Panc1 (cell line): ENCODE measurements at regions not wholly inside any gene's neighbourhood (a gene's known extent, or its start where the extent isn't known, plus 50 kb on each side); places are given as distances from the start of the nearest gene placed in this dataset.

Experiments
- ATAC-seq: fragments of 200-7000 bp; cut with Tn5 transposase; 2 replicates; pipeline ENCODE4 v1.9.1; 2020; ENCODE audit warnings: mild to moderate bottlenecking, moderate library complexity
- BruUV-seq: library from RNA; stranded (reverse); fragments of 400-500 nt; replicated peaks from 2 replicates; lab custom pipeline; 2021; lab: Mats Ljungman, UMichigan
- CTCF ChIA-PET: fragments of 300-600 bp; sonication (Branson Sonifier 250); formaldehyde crosslinking; loops from one replicate; lab custom pipeline; 2022; ENCODE audit warnings: antibody characterized with exemption; lab: Charles Lee
- POLR2A ChIA-PET: fragments of 300-600 bp; sonication (Branson Sonifier 250); formaldehyde crosslinking; loops from one replicate; lab custom pipeline; 2022; ENCODE audit warnings: antibody characterized with exemption; lab: Charles Lee
- DNase-seq: peaks from one replicate; pipeline ENCODE4 v3.0.0-alpha.2; 2010; ENCODE audit warnings: low read depth, low spot score
- H3K27ac ChIP-seq: 2 replicates; pipeline ENCODE4 v1.5.1; 2011; ENCODE audit warnings: mild to moderate bottlenecking, low read length, inconsistent platforms
- H3K27me3 ChIP-seq: fragments of 200-500 bp; sonication (Bioruptor generic); 2 replicates; pipeline ENCODE4 v1.6.0; 2014; ENCODE audit warnings: low read length, inconsistent platforms; ENCODE audit not compliant: control insufficient read depth, insufficient read depth
- H3K36me3 ChIP-seq: fragments of 200-500 bp; sonication (Bioruptor generic); 2 replicates; pipeline ENCODE4 v1.5.1; 2014; ENCODE audit warnings: inconsistent platforms, mild to moderate bottlenecking, low read length, moderate library complexity; ENCODE audit not compliant: control insufficient read depth, insufficient read depth
- H3K4me1 ChIP-seq: 2 replicates; pipeline ENCODE4 v1.5.1; 2011; ENCODE audit warnings: inconsistent platforms, mild to moderate bottlenecking, low read length, moderate library complexity; ENCODE audit not compliant: control insufficient read depth, insufficient read depth
- H3K4me3 ChIP-seq, 2 experiments: 2 replicates each; pipeline ENCODE4 v1.5.1; 2011 to 2012; ENCODE audit warnings: low read depth in 2 of 2, low read length in 2 of 2, mild to moderate bottlenecking in 2 of 2, inconsistent platforms in 1 of 2, moderate library complexity in 1 of 2
- H3K9me3 ChIP-seq: fragments of 200-500 bp; sonication (Bioruptor generic); 2 replicates; pipeline ENCODE4 v1.5.1; 2014; ENCODE audit warnings: low read depth, mild to moderate bottlenecking, inconsistent platforms, low read length, moderate library complexity; ENCODE audit not compliant: control insufficient read depth, insufficient read depth
- CTCF ChIP-seq: fragments of 450-650 bp; IDR thresholded peaks from 2 replicates; pipeline ENCODE4 v1.5.1; 2017; ENCODE audit warnings: mild to moderate bottlenecking
- POLR2AphosphoS5 ChIP-seq: IDR thresholded peaks from 2 replicates; pipeline ENCODE4 v1.6.1; 2012; ENCODE audit warnings: mild to moderate bottlenecking, low read depth, low read length, moderate library complexity
- SIN3A ChIP-seq: IDR thresholded peaks from 2 replicates; pipeline ENCODE4 v1.6.1; 2012; ENCODE audit warnings: low read depth, mild to moderate bottlenecking, low read length, moderate library complexity, borderline replicate concordance; ENCODE audit not compliant: insufficient read depth
- TCF7L2 ChIP-seq: IDR thresholded peaks from 2 replicates; pipeline ENCODE4 v1.6.1; 2011; ENCODE audit warnings: mild to moderate bottlenecking, low read depth, low read length, inconsistent platforms
- in situ Hi-C: cut with HindIII; loops from 2 replicates; pipeline ENCODE4 v1.10.0; 2016; ENCODE audit warnings: low sequenced_read_pairs, low pct_unique_long_range_greater_than_20kb
- intact Hi-C: fragments of 100-400 bp; cut with micrococcal nuclease; formaldehyde crosslinking; loops from one replicate; pipeline ENCODE4 v1.10.0; 2022; ENCODE audit not compliant: unreplicated experiment
- TF ChIP-seq, protein P1 (sequence below), 2 experiments: IDR thresholded peaks; 2 replicates each; pipeline ENCODE4 v1.6.1; 2011 to 2012; ENCODE audit warnings: low read depth in 2 of 2, control low read depth in 1 of 2, low read length in 1 of 2, mild to moderate bottlenecking in 1 of 2, moderate library complexity in 1 of 2; ENCODE audit not compliant: insufficient read depth in 1 of 2

DNA sequence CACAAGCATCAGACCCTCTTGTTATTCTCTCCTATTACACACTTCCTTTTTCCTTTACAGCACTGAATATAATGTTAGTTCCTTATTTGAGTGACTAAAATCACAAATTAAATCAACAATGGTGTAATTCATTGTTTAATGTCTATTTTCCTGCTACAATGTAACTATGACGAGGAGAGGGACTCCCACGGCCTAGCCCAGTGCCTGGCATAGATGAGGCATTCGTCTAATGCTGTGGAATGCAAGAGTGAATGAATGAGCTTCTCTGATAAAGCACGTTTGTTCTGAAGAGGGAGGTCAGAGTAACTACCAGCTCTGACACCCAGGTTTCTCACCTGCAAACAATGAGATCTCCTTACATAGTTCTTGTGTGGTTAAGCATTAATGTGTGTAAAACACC is 479.4 kb downstream of the OMA1 start:
- TF ChIP-seq SIN3A: no peak
- TF ChIP-seq CTCF: no peak
- TF ChIP-seq POLR2AphosphoS5: no peak
- TF ChIP-seq, protein P1, sequence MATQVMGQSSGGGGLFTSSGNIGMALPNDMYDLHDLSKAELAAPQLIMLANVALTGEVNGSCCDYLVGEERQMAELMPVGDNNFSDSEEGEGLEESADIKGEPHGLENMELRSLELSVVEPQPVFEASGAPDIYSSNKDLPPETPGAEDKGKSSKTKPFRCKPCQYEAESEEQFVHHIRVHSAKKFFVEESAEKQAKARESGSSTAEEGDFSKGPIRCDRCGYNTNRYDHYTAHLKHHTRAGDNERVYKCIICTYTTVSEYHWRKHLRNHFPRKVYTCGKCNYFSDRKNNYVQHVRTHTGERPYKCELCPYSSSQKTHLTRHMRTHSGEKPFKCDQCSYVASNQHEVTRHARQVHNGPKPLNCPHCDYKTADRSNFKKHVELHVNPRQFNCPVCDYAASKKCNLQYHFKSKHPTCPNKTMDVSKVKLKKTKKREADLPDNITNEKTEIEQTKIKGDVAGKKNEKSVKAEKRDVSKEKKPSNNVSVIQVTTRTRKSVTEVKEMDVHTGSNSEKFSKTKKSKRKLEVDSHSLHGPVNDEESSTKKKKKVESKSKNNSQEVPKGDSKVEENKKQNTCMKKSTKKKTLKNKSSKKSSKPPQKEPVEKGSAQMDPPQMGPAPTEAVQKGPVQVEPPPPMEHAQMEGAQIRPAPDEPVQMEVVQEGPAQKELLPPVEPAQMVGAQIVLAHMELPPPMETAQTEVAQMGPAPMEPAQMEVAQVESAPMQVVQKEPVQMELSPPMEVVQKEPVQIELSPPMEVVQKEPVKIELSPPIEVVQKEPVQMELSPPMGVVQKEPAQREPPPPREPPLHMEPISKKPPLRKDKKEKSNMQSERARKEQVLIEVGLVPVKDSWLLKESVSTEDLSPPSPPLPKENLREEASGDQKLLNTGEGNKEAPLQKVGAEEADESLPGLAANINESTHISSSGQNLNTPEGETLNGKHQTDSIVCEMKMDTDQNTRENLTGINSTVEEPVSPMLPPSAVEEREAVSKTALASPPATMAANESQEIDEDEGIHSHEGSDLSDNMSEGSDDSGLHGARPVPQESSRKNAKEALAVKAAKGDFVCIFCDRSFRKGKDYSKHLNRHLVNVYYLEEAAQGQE (IDR thresholded peaks at IDR 0.05; ENCODE audit: insufficient read depth in 1 of 2, low read depth in 2 of 2, low read length in 1 of 2): no peak
- no peak for TF ChIP-seq TCF7L2
- no peaks in the 10 kb centered on the region for H3K4me1 ChIP-seq
- POLR2A ChIA-PET: no interaction called here
- intact Hi-C loops (no loop called here), in situ Hi-C loops (no loop called here)
- no peak overlapping the region for H3K27ac ChIP-seq
- no TSS peak for BruUV-seq
- no peaks in the 10 kb centered on the region for H3K9me3 ChIP-seq
- H3K4me3 ChIP-seq: no peak overlapping the region
- no peak for ATAC-seq
- CTCF ChIA-PET: no interaction called here
- DNase-seq: no peak
- no peaks in the 10 kb centered on the region for H3K27me3 ChIP-seq
- H3K36me3 ChIP-seq: no peaks in the 10 kb centered on the region

DNA sequence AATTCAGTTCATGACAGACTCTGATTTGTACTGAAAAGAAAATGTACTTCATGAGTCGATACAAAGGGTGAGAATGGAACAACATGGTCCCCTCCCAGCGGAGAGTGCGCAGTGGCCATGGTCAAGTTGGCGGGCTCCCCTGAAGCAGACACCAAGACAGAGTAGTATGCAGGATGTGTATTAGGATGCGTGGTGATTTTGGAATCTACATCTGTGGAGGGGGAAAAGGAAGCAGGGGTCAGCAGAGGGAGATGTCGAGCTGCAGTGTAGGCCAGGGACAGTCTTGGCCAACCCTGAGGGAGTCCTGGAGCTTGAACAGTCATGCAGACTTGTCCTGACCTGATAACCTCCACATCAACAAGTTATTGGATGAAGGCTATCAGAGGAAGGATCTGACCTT is 481.0 kb downstream of the OMA1 start:
- Histone ChIP-seq H3K4me3 (no peak overlapping the region), H3K27me3 (no peaks in the 10 kb centered on the region), H3K36me3 (no peaks in the 10 kb centered on the region), H3K27ac (no peak overlapping the region), H3K4me1 (no peaks in the 10 kb centered on the region), H3K9me3 (no peaks in the 10 kb centered on the region)
- ATAC-seq (no peak), DNase-seq (no peak)
- ChIA-PET CTCF (no interaction called here), POLR2A (no interaction called here)
- TF ChIP-seq, protein P1 (IDR thresholded peaks at IDR 0.05; ENCODE audit: insufficient read depth in 1 of 2, low read depth in 2 of 2, low read length in 1 of 2): no peak
- intact Hi-C loops (no loop called here), in situ Hi-C loops (no loop called here)
- BruUV-seq: no TSS peak
